Gastrocnemius medialis (tissue), 4 donors: ENCODE measurements at regions not wholly inside any gene's neighbourhood (a gene's known extent, or its start where the extent isn't known, plus 50 kb on each side); places are given as distances from the start of the nearest gene placed in this dataset.

Source experiments
- ATAC-seq, 2 donors: fragments of 150-250 bp; one replicate each; pipeline ENCODE4 v1.9.1; 2016
- DNase-seq, 2 donors: peaks; one replicate each; pipeline ENCODE4 v3.0.0-alpha.2; 2019
- H3K27ac ChIP-seq, 4 donors: fragments of 200-600 bp; sonication (generic); 1 replicate in 1 of 4; 2 replicates in 3 of 4; pipeline ENCODE4 v1.5.1; 2016 to 2018; ENCODE audit warnings: mild to moderate bottlenecking in 2 of 4, moderate library complexity in 1 of 4
- H3K27me3 ChIP-seq, 3 donors: fragments of 200-600 bp; sonication (generic) in 2 of 3; 1 replicate in 1 of 3; 2 replicates in 2 of 3; pipeline versions ENCODE4 v1.5.1 to v1.6.0; 2016 to 2019; ENCODE audit warnings: mild to moderate bottlenecking in 1 of 3, moderate library complexity in 1 of 3
- H3K36me3 ChIP-seq, 2 donors: fragments of 200-600 bp; sonication (generic) in 1 of 2; one replicate each; pipeline ENCODE4 v1.5.1; 2017 to 2018
- H3K4me1 ChIP-seq, 2 donors: fragments of 200-600 bp; sonication (generic) in 1 of 2; one replicate each; pipeline ENCODE4 v1.5.1; 2016 to 2017; ENCODE audit warnings: mild to moderate bottlenecking in 2 of 2
- H3K4me3 ChIP-seq, 4 donors: fragments of 200-600 bp; sonication (generic) in 3 of 4; 1 replicate in 1 of 4; 2 replicates in 3 of 4; pipeline ENCODE4 v1.5.1; 2016 to 2019; ENCODE audit warnings: mild to moderate bottlenecking in 2 of 4
- H3K9me3 ChIP-seq, 3 donors: fragments of 200-600 bp; sonication (generic) in 2 of 3; 1 replicate in 1 of 3; 2 replicates in 2 of 3; pipeline ENCODE4 v1.5.1; 2016 to 2019
- CTCF ChIP-seq, 5 experiments: fragments of 450-650 bp in 3 of 5; fragments of 200-600 bp in 2 of 5; sonication (generic) in 2 of 5; IDR thresholded peaks in 4 of 5; conservative IDR thresholded peaks in 1 of 5; 1 replicate in 4 of 5; 2 replicates in 1 of 5; pipeline ENCODE4 v1.5.1; 2016 to 2019; ENCODE audit warnings: antibody characterized with exemption in 5 of 5, mild to moderate bottlenecking in 3 of 5, moderate library complexity in 3 of 5
- POLR2A ChIP-seq, 2 donors: fragments of 450-650 bp; IDR thresholded peaks; one replicate each; pipeline ENCODE4 v1.6.1; 2017; ENCODE audit warnings: antibody characterized with exemption in 2 of 2, mild to moderate bottlenecking in 2 of 2, moderate library complexity in 2 of 2
- in situ Hi-C, 4 donors: fragments of 200-750 bp; cut with MboI; loops; one replicate each; pipeline versions ENCODE4 v1.15.0 to v1.8.0; 2017; ENCODE audit warnings: low sequenced_read_pairs in 4 of 4
- intact Hi-C: fragments of 100-400 bp; cut with DNase I; formaldehyde crosslinking; loops from one replicate; pipeline ENCODE4 v1.15.1; 2023; ENCODE audit warnings: low total_unique reads

- no peak for ATAC-seq
- H3K4me3 ChIP-seq, result no peak overlapping the region
- no peaks in the 10 kb centered on the region for H3K36me3 ChIP-seq
- H3K27me3 ChIP-seq, result no peaks in the 10 kb centered on the region
- no peaks in the 10 kb centered on the region for H3K9me3 ChIP-seq
- no peaks in the 10 kb centered on the region for H3K4me1 ChIP-seq
- no peak for DNase-seq
- TF ChIP-seq CTCF (IDR thresholded peaks at IDR 0.05 in 4 of 5, conservative IDR thresholded peaks at IDR 0.05 in 1 of 5) (no peak), POLR2A (IDR thresholded peaks at IDR 0.05) (no peak)
- in situ Hi-C loops (no loop called here), intact Hi-C loops (no loop called here)
- H3K27ac ChIP-seq, result no peak overlapping the region
Measured at GRCh38 chr7:9280088-9280487, 846.7 kb downstream of the NXPH1 start.

- intact Hi-C loops (no loop called here), in situ Hi-C loops (no loop called here)
- ATAC-seq, result no peak
- H3K4me1 ChIP-seq, result no peaks in the 10 kb centered on the region
- no peaks in the 10 kb centered on the region for H3K9me3 ChIP-seq
- no peak overlapping the region for H3K27ac ChIP-seq
- no peak for DNase-seq
- no peak for TF ChIP-seq POLR2A (IDR thresholded peaks at IDR 0.05)
- TF ChIP-seq CTCF (IDR thresholded peaks at IDR 0.05 in 4 of 5, conservative IDR thresholded peaks at IDR 0.05 in 1 of 5), result no peak
- no peak overlapping the region for H3K4me3 ChIP-seq
- no peaks in the 10 kb centered on the region for H3K27me3 ChIP-seq
- H3K36me3 ChIP-seq, result no peaks in the 10 kb centered on the region
Measured at GRCh38 chr7:9283246-9283645, 849.8 kb downstream of the NXPH1 start.

GRCh38 chr7:9302436-9302835 is 869.0 kb downstream of the NXPH1 start:
- intact Hi-C loops (no loop called here), in situ Hi-C loops (no loop called here)
- no peaks in the 10 kb centered on the region for H3K4me1 ChIP-seq
- H3K9me3 ChIP-seq, result no peaks in the 10 kb centered on the region
- TF ChIP-seq CTCF (IDR thresholded peaks at IDR 0.05 in 4 of 5, conservative IDR thresholded peaks at IDR 0.05 in 1 of 5) (no peak), POLR2A (IDR thresholded peaks at IDR 0.05) (no peak)
- H3K36me3 ChIP-seq, result no peaks in the 10 kb centered on the region
- H3K27ac ChIP-seq, result no peak overlapping the region
- DNase-seq (no peak), ATAC-seq (no peak)
- no peaks in the 10 kb centered on the region for H3K27me3 ChIP-seq
- H3K4me3 ChIP-seq, result no peak overlapping the region

- TF ChIP-seq POLR2A (IDR thresholded peaks at IDR 0.05), result no peak
- no peak for TF ChIP-seq CTCF (IDR thresholded peaks at IDR 0.05 in 4 of 5, conservative IDR thresholded peaks at IDR 0.05 in 1 of 5)
- intact Hi-C loops, result no loop called here
- no peak for ATAC-seq
Measured at GRCh38 chr7:9307131-9307530, 873.7 kb downstream of the NXPH1 start.

GRCh38 chr7:9324513-9324912 is 891.1 kb downstream of the NXPH1 start:
- in situ Hi-C loops, result no loop called here
- Histone ChIP-seq H3K9me3 (no peaks in the 10 kb centered on the region), H3K4me3 (no peak overlapping the region), H3K27me3 (no peaks in the 10 kb centered on the region), H3K36me3 (no peaks in the 10 kb centered on the region), H3K27ac (no peak overlapping the region), H3K4me1 (no peaks in the 10 kb centered on the region)
- intact Hi-C loops, result no loop called here
- DNase-seq, result no peak
- no peak for ATAC-seq
- no peak for TF ChIP-seq POLR2A (IDR thresholded peaks at IDR 0.05)

More at GRCh38 chr7:9307131-9307530, 873.7 kb downstream of the NXPH1 start:
- Histone ChIP-seq H3K4me1 (no peaks in the 10 kb centered on the region), H3K27me3 (no peaks in the 10 kb centered on the region), H3K36me3 (no peaks in the 10 kb centered on the region), H3K27ac (no peak overlapping the region), H3K4me3 (no peak overlapping the region), H3K9me3 (no peaks in the 10 kb centered on the region)
- no peak for DNase-seq
- in situ Hi-C loops, result no loop called here
